ENCODE measurements at regions not wholly inside any gene's neighbourhood (a gene's known extent, or its start where the extent isn't known, plus 50 kb on each side); places are given as distances from the start of the nearest gene placed in this dataset.
"Not testable (repeated sequence)": the region's sequence is repeated elsewhere in the genome, so short reads cannot be mapped to it uniquely, and the experiment has no call there.

- no peak for ATAC-seq
Observed at GRCh38 chr2:47629501-47630460, 59.0 kb upstream of the KCNK12 start.

GRCh38 chr2:47628904-47629303, 58.1 kb upstream of the KCNK12 start:
- TF ChIP-seq POLR2AphosphoS5 (IDR thresholded peaks at IDR 0.05) (no peak), EP300 (IDR thresholded peaks at IDR 0.05) (no peak), POLR2A (IDR thresholded peaks at IDR 0.05) (no peak)
- TF ChIP-seq, protein P1, sequence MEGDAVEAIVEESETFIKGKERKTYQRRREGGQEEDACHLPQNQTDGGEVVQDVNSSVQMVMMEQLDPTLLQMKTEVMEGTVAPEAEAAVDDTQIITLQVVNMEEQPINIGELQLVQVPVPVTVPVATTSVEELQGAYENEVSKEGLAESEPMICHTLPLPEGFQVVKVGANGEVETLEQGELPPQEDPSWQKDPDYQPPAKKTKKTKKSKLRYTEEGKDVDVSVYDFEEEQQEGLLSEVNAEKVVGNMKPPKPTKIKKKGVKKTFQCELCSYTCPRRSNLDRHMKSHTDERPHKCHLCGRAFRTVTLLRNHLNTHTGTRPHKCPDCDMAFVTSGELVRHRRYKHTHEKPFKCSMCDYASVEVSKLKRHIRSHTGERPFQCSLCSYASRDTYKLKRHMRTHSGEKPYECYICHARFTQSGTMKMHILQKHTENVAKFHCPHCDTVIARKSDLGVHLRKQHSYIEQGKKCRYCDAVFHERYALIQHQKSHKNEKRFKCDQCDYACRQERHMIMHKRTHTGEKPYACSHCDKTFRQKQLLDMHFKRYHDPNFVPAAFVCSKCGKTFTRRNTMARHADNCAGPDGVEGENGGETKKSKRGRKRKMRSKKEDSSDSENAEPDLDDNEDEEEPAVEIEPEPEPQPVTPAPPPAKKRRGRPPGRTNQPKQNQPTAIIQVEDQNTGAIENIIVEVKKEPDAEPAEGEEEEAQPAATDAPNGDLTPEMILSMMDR (IDR thresholded peaks at IDR 0.05), result no peak
- WGBS, 2 donors (ENCODE audit: low coverage in 1 of 2), result 96% methylated on average over 3 of the region's 3 CpGs
- no peak overlapping the region for H3K4me3 ChIP-seq
- peaks cover 0 to 17% (median 0%) of the 10 kb centered on the region in 3 donors for H3K4me1 ChIP-seq
- H3K27ac ChIP-seq, result no peak overlapping the region
- no peaks in the 10 kb centered on the region for H3K9me3 ChIP-seq
- H3K27me3 ChIP-seq, result no peaks in the 10 kb centered on the region
- H3K36me3 ChIP-seq, result no peaks in the 10 kb centered on the region
- no peak for ATAC-seq

More at GRCh38 chr2:47629501-47630460, 59.0 kb upstream of the KCNK12 start:
- Histone ChIP-seq H3K4me1 (peaks cover 0 to 17% (median 0%) of the 10 kb centered on the region in 3 donors), H3K27me3 (no peaks in the 10 kb centered on the region), H3K9me3 (no peaks in the 10 kb centered on the region), H3K36me3 (no peaks in the 10 kb centered on the region), H3K4me3 (no peak overlapping the region), H3K27ac (no peak overlapping the region)
- 80 to 85% methylated on average over 1 to 3 of the region's 7 CpGs for WGBS, 2 donors (ENCODE audit: low coverage in 1 of 2)
- TF ChIP-seq POLR2A (IDR thresholded peaks at IDR 0.05) (no peak), POLR2AphosphoS5 (IDR thresholded peaks at IDR 0.05) (no peak), EP300 (IDR thresholded peaks at IDR 0.05) (no peak)
- TF ChIP-seq, protein P1 (IDR thresholded peaks at IDR 0.05), result no peak

- no peaks in the 10 kb centered on the region for H3K27me3 ChIP-seq
- H3K4me1 ChIP-seq, result peaks cover 0 to 8% (median 0%) of the 10 kb centered on the region in 3 donors
- WGBS, 2 donors (ENCODE audit: low coverage in 1 of 2), result 95 to 96% methylated on average over 4 to 5 of the region's 5 CpGs
- no peak for ATAC-seq
- no peaks in the 10 kb centered on the region for H3K36me3 ChIP-seq
- H3K4me3 ChIP-seq, result no peak overlapping the region
- no peak overlapping the region for H3K27ac ChIP-seq
- H3K9me3 ChIP-seq, result no peaks in the 10 kb centered on the region
- no peak for TF ChIP-seq POLR2AphosphoS5 (IDR thresholded peaks at IDR 0.05)
- TF ChIP-seq, protein P1 (IDR thresholded peaks at IDR 0.05), result no peak
- TF ChIP-seq POLR2A (IDR thresholded peaks at IDR 0.05), result no peak
- no peak for TF ChIP-seq EP300 (IDR thresholded peaks at IDR 0.05)
Observed at GRCh38 chr2:47626664-47627063, 55.9 kb upstream of the KCNK12 start.

GRCh38 chr2:47623140-47623539, 52.4 kb upstream of the KCNK12 start:
- not testable (repeated sequence) for H3K27me3 ChIP-seq, H3K9me3 ChIP-seq, H3K4me3 ChIP-seq, H3K27ac ChIP-seq, ATAC-seq, H3K36me3 ChIP-seq, H3K4me1 ChIP-seq
- WGBS, 2 donors (ENCODE audit: low coverage in 1 of 2), result 33 to 85% methylated on average over 1 of the region's 1 CpG

GRCh38 chr2:47620770-47621437, 50.1 kb upstream of the KCNK12 start:
- H3K4me3 ChIP-seq, result no peak overlapping the region
- H3K27ac ChIP-seq, result no peak overlapping the region
- no peaks in the 10 kb centered on the region for H3K9me3 ChIP-seq
- 78% methylated on average over 4 to 5 of the region's 6 CpGs for WGBS, 2 donors (ENCODE audit: low coverage in 1 of 2)
- TF ChIP-seq, protein P1 (IDR thresholded peaks at IDR 0.05), result no peak
- no peak for TF ChIP-seq POLR2AphosphoS5 (IDR thresholded peaks at IDR 0.05)
- no peak for TF ChIP-seq EP300 (IDR thresholded peaks at IDR 0.05)
- no peak for TF ChIP-seq POLR2A (IDR thresholded peaks at IDR 0.05)
- no peaks in the 10 kb centered on the region for H3K36me3 ChIP-seq
- no peaks in the 10 kb centered on the region for H3K27me3 ChIP-seq
- ATAC-seq, result no peak
- no peaks in the 10 kb centered on the region for H3K4me1 ChIP-seq
